GM23248 (cell line): ENCODE measurements at regions not wholly inside any gene's neighbourhood (a gene's known extent, or its start where the extent isn't known, plus 50 kb on each side); places are given as distances from the start of the nearest gene placed in this dataset.

Experiments
- DNase-seq: peaks from one replicate; pipeline ENCODE4 v3.0.0-alpha.2; 2015
- H2AFZ ChIP-seq: fragments of 200-600 bp; sonication (generic); 2 replicates; pipeline ENCODE4 v1.6.1; 2016; ENCODE audit warnings: antibody characterized with exemption
- H3F3A ChIP-seq: fragments of 200-600 bp; sonication (generic); 2 replicates; pipeline ENCODE4 v1.6.1; 2016; ENCODE audit warnings: mild to moderate bottlenecking, antibody characterized with exemption, mixed run types; ENCODE audit not compliant: insufficient read depth
- H3K27ac ChIP-seq: fragments of 200-600 bp; sonication (generic); 2 replicates; pipeline ENCODE4 v1.5.1; 2016; ENCODE audit warnings: mild to moderate bottlenecking
- H3K27me3 ChIP-seq: fragments of 200-600 bp; sonication (generic); replicated peaks from 2 replicates; pipeline ENCODE4 v1.6.1; 2016; ENCODE audit warnings: mild to moderate bottlenecking; ENCODE audit not compliant: insufficient read depth
- H3K36me3 ChIP-seq: fragments of 200-600 bp; sonication (generic); 2 replicates; pipeline ENCODE4 v1.6.1; 2016; ENCODE audit warnings: low read depth, mild to moderate bottlenecking
- H3K4me1 ChIP-seq: fragments of 200-600 bp; sonication (generic); 2 replicates; pipeline ENCODE4 v1.6.1; 2016; ENCODE audit warnings: mild to moderate bottlenecking; ENCODE audit not compliant: insufficient read depth
- H3K4me2 ChIP-seq: fragments of 200-600 bp; sonication (generic); one replicate; pipeline ENCODE4 v1.6.1; 2016; ENCODE audit warnings: mild to moderate bottlenecking; ENCODE audit not compliant: unreplicated experiment
- H3K4me3 ChIP-seq: fragments of 200-600 bp; sonication (generic); 2 replicates; pipeline ENCODE4 v1.5.1; 2016; ENCODE audit warnings: mild to moderate bottlenecking
- H3K79me2 ChIP-seq: fragments of 200-600 bp; sonication (generic); 2 replicates; pipeline ENCODE4 v1.6.1; 2016; ENCODE audit warnings: mild to moderate bottlenecking; ENCODE audit not compliant: insufficient read depth
- H3K9ac ChIP-seq: fragments of 200-600 bp; sonication (generic); 2 replicates; pipeline ENCODE4 v1.6.1; 2016; ENCODE audit warnings: mild to moderate bottlenecking
- H3K9me2 ChIP-seq: fragments of 200-600 bp; sonication (generic); 2 replicates; pipeline ENCODE4 v1.6.1; 2016; ENCODE audit warnings: mixed run types, mild to moderate bottlenecking, moderate library complexity; ENCODE audit not compliant: insufficient read depth
- H3K9me3 ChIP-seq: fragments of 200-600 bp; sonication (generic); one replicate; pipeline ENCODE4 v1.6.1; 2017; ENCODE audit warnings: low read depth
- H4K20me1 ChIP-seq: fragments of 200-600 bp; sonication (generic); 2 replicates; pipeline ENCODE4 v1.6.0; 2016; ENCODE audit not compliant: insufficient read depth
- EZH2 ChIP-seq: fragments of 200-600 bp; sonication (generic); IDR thresholded peaks from 2 replicates; pipeline ENCODE4 v1.6.1; 2018; ENCODE audit warnings: antibody characterized with exemption, mild to moderate bottlenecking; ENCODE audit not compliant: insufficient read depth, poor library complexity, severe bottlenecking
- EZH2phosphoT487 ChIP-seq: fragments of 200-600 bp; sonication (generic); IDR thresholded peaks from 2 replicates; pipeline ENCODE4 v1.6.1; 2018; ENCODE audit warnings: antibody characterized with exemption, moderate library complexity, mild to moderate bottlenecking, low read depth; ENCODE audit not compliant: insufficient read depth
- WGBS, 2 experiments: methylation state at CpG; one replicate each; pipeline ENCODE4 v1.1.6; 2015 to 2017; ENCODE audit warnings: low lambda C conversion rate in 2 of 2, low coverage in 1 of 2; ENCODE audit errors: missing lambda C conversion rate in 2 of 2; 5-methylcytosine and 5-hydroxymethylcytosine counted together
- in situ Hi-C: fragments of 300-500 bp; cut with MboI; formaldehyde crosslinking; loops from 2 replicates; pipeline ENCODE4 v1.15.0; 2020

- Histone ChIP-seq H4K20me1 (no peaks in the 10 kb centered on the region), H3F3A (peaks cover 16% of the 10 kb centered on the region), H2AFZ (no peak overlapping the region), H3K27ac (no peak overlapping the region), H3K79me2 (no peaks in the 10 kb centered on the region), H3K27me3 (no peaks in the 10 kb centered on the region), H3K4me2 (no peak overlapping the region), H3K9ac (no peak overlapping the region), H3K4me3 (no peak overlapping the region), H3K36me3 (no peaks in the 10 kb centered on the region), H3K9me2 (no peaks in the 10 kb centered on the region), H3K9me3 (no peaks in the 10 kb centered on the region), H3K4me1 (peaks cover 17% of the 10 kb centered on the region)
- no peak for TF ChIP-seq EZH2
- no peak for DNase-seq
- 77 to 81% methylated on average over 7 of the region's 7 CpGs for WGBS, 2 experiments
- in situ Hi-C loops = loop anchor here (25.0 kb wide), 2 partner anchors 378 to 1328 kb away; no protein-coding TSS in a partner anchor
Measured at GRCh38 chr1:214209260-214209808, 71.6 kb upstream of the SMYD2 start.

- Histone ChIP-seq H3K36me3 (no peaks in the 10 kb centered on the region), H3K4me3 (no peak overlapping the region), H3K4me2 (peak overlapping the region; percentile 82), H3K9me3 (no peaks in the 10 kb centered on the region), H3K27me3 (no peaks in the 10 kb centered on the region), H2AFZ (no peak overlapping the region), H3K27ac (no peak overlapping the region), H3K9me2 (no peaks in the 10 kb centered on the region), H3K79me2 (no peaks in the 10 kb centered on the region), H3K4me1 (peaks cover 21% of the 10 kb centered on the region), H4K20me1 (no peaks in the 10 kb centered on the region), H3K9ac (no peak overlapping the region), H3F3A (peaks cover 16% of the 10 kb centered on the region)
- TF ChIP-seq EZH2 (no peak), EZH2phosphoT487 (no peak)
- in situ Hi-C loops = loop anchor here (25.0 kb wide), 2 partner anchors 374 to 1324 kb away; no protein-coding TSS in a partner anchor
- 1 to 2% methylated on average over 4 of the region's 4 CpGs for WGBS, 2 experiments
- DNase-seq = peak; percentile 82
Measured at GRCh38 chr1:214213136-214213535, 67.8 kb upstream of the SMYD2 start.

GRCh38 chr1:214214851-214215250 lies 66.1 kb upstream of the SMYD2 start:
- Histone ChIP-seq H3K4me3 (no peak overlapping the region; the same call in 1 of the 2 replicates), H3K9ac (no peak overlapping the region), H2AFZ (peak overlapping the region; percentile 79; the same call in 1 of the 2 replicates), H3K27ac (no peak overlapping the region), H3K9me2 (no peaks in the 10 kb centered on the region), H4K20me1 (no peaks in the 10 kb centered on the region), H3K36me3 (no peaks in the 10 kb centered on the region), H3K4me1 (peaks cover 21% of the 10 kb centered on the region), H3K79me2 (no peaks in the 10 kb centered on the region), H3K27me3 (no peaks in the 10 kb centered on the region), H3K9me3 (no peaks in the 10 kb centered on the region), H3K4me2 (no peak overlapping the region), H3F3A (peaks cover 16% of the 10 kb centered on the region)
- 86 to 91% methylated on average over 1 of the region's 1 CpG for WGBS, 2 experiments
- no peak for DNase-seq
- in situ Hi-C loops = loop anchor here (5.0 to 25.0 kb wide), 3 partner anchors 117 to 1322 kb away; no protein-coding TSS in a partner anchor
- TF ChIP-seq EZH2phosphoT487 = no peak
- no peak for TF ChIP-seq EZH2

GRCh38 chr1:214215583-214215982 lies 65.4 kb upstream of the SMYD2 start:
- DNase-seq = peak; percentile 2
- Histone ChIP-seq H3F3A (peaks cover 16% of the 10 kb centered on the region), H3K9me2 (no peaks in the 10 kb centered on the region), H3K9me3 (no peaks in the 10 kb centered on the region), H3K27me3 (no peaks in the 10 kb centered on the region), H3K36me3 (no peaks in the 10 kb centered on the region), H4K20me1 (no peaks in the 10 kb centered on the region), H3K4me2 (no peak overlapping the region), H3K9ac (no peak overlapping the region), H3K4me1 (peaks cover 21% of the 10 kb centered on the region), H3K79me2 (no peaks in the 10 kb centered on the region), H3K27ac (no peak overlapping the region), H2AFZ (no peak overlapping the region), H3K4me3 (no peak overlapping the region)
- TF ChIP-seq EZH2phosphoT487 = no peak
- no peak for TF ChIP-seq EZH2
- WGBS, 2 experiments = 83 to 93% methylated on average over 3 of the region's 3 CpGs
- in situ Hi-C loops = loop anchor here (5.0 to 25.0 kb wide), 3 partner anchors 117 to 1322 kb away; no protein-coding TSS in a partner anchor
